Thyroid gland (tissue), 4 donors: ENCODE measurements at regions not wholly inside any gene's neighbourhood (a gene's known extent, or its start where the extent isn't known, plus 50 kb on each side); places are given as distances from the start of the nearest gene placed in this dataset.

Source experiments
- CTCF ChIP-seq, 6 experiments: fragments of 200-600 bp in 3 of 6; fragments of 450-650 bp in 3 of 6; sonication (generic) in 3 of 6; IDR thresholded peaks; one replicate each; pipeline ENCODE4 v1.5.1; 2016 to 2019; ENCODE audit warnings: antibody characterized with exemption in 6 of 6, mild to moderate bottlenecking in 2 of 6, inconsistent platforms in 1 of 6, moderate library complexity in 1 of 6
- POLR2A ChIP-seq, 2 donors: fragments of 450-650 bp; IDR thresholded peaks; one replicate each; pipeline ENCODE4 v1.6.1; 2017; ENCODE audit warnings: antibody characterized with exemption in 2 of 2, mild to moderate bottlenecking in 2 of 2, moderate library complexity in 1 of 2

- no peak for TF ChIP-seq CTCF (IDR thresholded peaks at IDR 0.05)
- TF ChIP-seq POLR2A (IDR thresholded peaks at IDR 0.05), result no peak
These were observed 478.2 kb upstream of the EEF2KMT start for GRCh38 chr16:5575646-5576245.
